HepG2 (cell line): ENCODE measurements at regions not wholly inside any gene's neighbourhood (a gene's known extent, or its start where the extent isn't known, plus 50 kb on each side); places are given as distances from the start of the nearest gene placed in this dataset.

ENCODE experiments used
- ATAC-seq: fragments of 200-7000 bp; cut with Tn5 transposase; 3 replicates; pipeline ENCODE4 v1.9.1; 2020; ENCODE audit warnings: mild to moderate bottlenecking, moderate library complexity
- BruUV-seq: library from RNA; stranded (reverse); fragments of 400-500 nt; replicated peaks from 2 replicates; lab custom pipeline; 2021; lab: Mats Ljungman, UMichigan
- CTCF ChIA-PET: fragments of 300-600 bp; formaldehyde crosslinking; extraction: SDS; loops from one replicate; lab custom pipeline; 2021; ENCODE audit warnings: low total read pairs, inconsistent platforms, low intra/inter-chr PET ratio; lab: Yijun Ruan, JAX
- POLR2A ChIA-PET: fragments of 350-600 bp; sonication (Branson Sonifier 250); formaldehyde crosslinking; loops from one replicate; lab custom pipeline; 2020; ENCODE audit warnings: antibody characterized with exemption, inconsistent platforms; lab: Yijun Ruan, JAX
- DNase-seq: peaks from one replicate; pipeline ENCODE4 v3.0.0-alpha.2; 2015; ENCODE audit warnings: low spot score
- FAIRE-seq: peaks from 3 replicates; lab custom pipeline; 2011; peaks lifted over from hg19 to GRCh38; lab: Jason Lieb, UNC
- H2AFZ ChIP-seq: one replicate; pipeline ENCODE4 v1.6.1; 2011; ENCODE audit warnings: low read length, inconsistent platforms
- H3K27ac ChIP-seq: fragments of 300-600 bp; 3 replicates; pipeline ENCODE4 v1.8.0; 2011; ENCODE audit warnings: mixed run types, mild to moderate bottlenecking, mixed read lengths, low read length, inconsistent platforms; ENCODE audit not compliant: insufficient read depth; ENCODE audit errors: extremely low read length
- H3K27me3 ChIP-seq, 2 experiments: fragments of 200-600 bp in 1 of 2; 2 replicates in 1 of 2; 3 replicates in 1 of 2; pipeline versions ENCODE4 v1.6.0 to v1.8.0; 2011; ENCODE audit warnings: low read length in 2 of 2, mild to moderate bottlenecking in 2 of 2, moderate library complexity in 2 of 2, inconsistent platforms in 1 of 2; ENCODE audit not compliant: insufficient read depth in 2 of 2, control insufficient read depth in 1 of 2
- H3K36me3 ChIP-seq, 2 experiments: fragments of 200-600 bp in 1 of 2; replicated peaks in 1 of 2; 2 replicates in 1 of 2; 3 replicates in 1 of 2; pipeline versions ENCODE4 v1.5.1 to v1.8.0; 2011; ENCODE audit warnings: low read length in 2 of 2, inconsistent platforms in 1 of 2; ENCODE audit not compliant: insufficient read depth in 2 of 2, control insufficient read depth in 1 of 2
- H3K4me1 ChIP-seq: 2 replicates; pipeline ENCODE4 v1.5.1; 2012; ENCODE audit warnings: low read length, inconsistent platforms; ENCODE audit not compliant: insufficient read depth
- H3K4me2 ChIP-seq: 2 replicates; pipeline ENCODE4 v1.6.0; 2011; ENCODE audit warnings: low read depth, low read length, inconsistent platforms
- H3K4me3 ChIP-seq, 3 experiments: fragments of 200-600 bp in 1 of 3; sonication (generic), shearing (Covaris generic) in 1 of 3; replicated peaks in 1 of 3; 2 replicates each; pipeline ENCODE4 v1.5.1; 2011 to 2016; ENCODE audit warnings: low read length in 3 of 3, inconsistent platforms in 2 of 3, low read depth in 2 of 3, mild to moderate bottlenecking in 2 of 3, control low read depth in 1 of 3, mixed read lengths in 1 of 3; ENCODE audit not compliant: insufficient read depth in 1 of 3
- H3K79me2 ChIP-seq: one replicate; pipeline ENCODE4 v1.6.1; 2011; ENCODE audit warnings: low read length, inconsistent platforms; ENCODE audit not compliant: insufficient read depth
- H3K9ac ChIP-seq: 2 replicates; pipeline ENCODE4 v1.6.0; 2011; ENCODE audit warnings: mild to moderate bottlenecking, low read depth, low read length, inconsistent platforms; ENCODE audit not compliant: insufficient read depth
- H3K9me3 ChIP-seq: 2 replicates; pipeline ENCODE4 v1.5.1; 2012; ENCODE audit warnings: mild to moderate bottlenecking, low read length
- H4K20me1 ChIP-seq: 2 replicates; pipeline ENCODE4 v1.6.0; 2011; ENCODE audit warnings: inconsistent platforms, mild to moderate bottlenecking, low read length, moderate library complexity; ENCODE audit not compliant: insufficient read depth
- MAF1 ChIP-seq: sonication (generic); formaldehyde crosslinking; IDR thresholded peaks from 2 replicates; pipeline ENCODE4 v1.5.0; 2020; ENCODE audit warnings: missing genetic modification reagents, borderline replicate concordance
- MAFF ChIP-seq: IDR thresholded peaks from 2 replicates; pipeline ENCODE4 v1.6.1; 2011; ENCODE audit warnings: low read depth, low read length, improper control_type of control experiment
- MAFK ChIP-seq, 2 experiments: IDR thresholded peaks in 1 of 2; conservative IDR thresholded peaks in 1 of 2; 2 replicates each; pipeline ENCODE4 v1.6.1; 2011; ENCODE audit warnings: improper control_type of control experiment in 2 of 2, low read length in 2 of 2
- PAF1 ChIP-seq: IDR thresholded peaks from 2 replicates; pipeline ENCODE4 v1.6.1; 2016; ENCODE audit warnings: missing genetic modification reagents, missing compliant biosample characterization
- SRY ChIP-seq: sonication (generic); formaldehyde crosslinking; IDR thresholded peaks from 2 replicates; pipeline ENCODE4 v1.8.0; 2022; ENCODE audit warnings: mild to moderate bottlenecking, missing genetic modification reagents
- YEATS4 ChIP-seq: sonication (generic); formaldehyde crosslinking; IDR thresholded peaks from 2 replicates; pipeline ENCODE4 v1.4.0; 2020; ENCODE audit warnings: missing genetic modification reagents, borderline replicate concordance
- ZFP37 ChIP-seq: sonication (generic); formaldehyde crosslinking; IDR thresholded peaks from 2 replicates; pipeline ENCODE4 v1.4.0; 2020; ENCODE audit warnings: missing genetic modification reagents, borderline replicate concordance
- ZNF724P ChIP-seq: sonication (generic); formaldehyde crosslinking; IDR thresholded peaks from 2 replicates; pipeline ENCODE4 v1.8.0; 2022; ENCODE audit warnings: missing genetic modification reagents, borderline replicate concordance
- ZNF746 ChIP-seq: sonication (generic); formaldehyde crosslinking; IDR thresholded peaks from 2 replicates; pipeline ENCODE4 v1.8.0; 2022; ENCODE audit warnings: mild to moderate bottlenecking, missing genetic modification reagents
- WGBS: methylation state at CpG from one replicate; pipeline ENCODE4 v1.1.6; 2017; ENCODE audit warnings: low lambda C conversion rate; 5-methylcytosine and 5-hydroxymethylcytosine counted together
- in situ Hi-C: cut with HindIII; loops from 2 replicates; pipeline ENCODE4 v1.10.0; 2017; ENCODE audit warnings: low pct_unique_long_range_greater_than_20kb; ENCODE audit not compliant: extremely low pct_ligation_motif_present
- intact Hi-C: fragments of 100-400 bp; cut with micrococcal nuclease; formaldehyde crosslinking; loops from one replicate; pipeline ENCODE4 v1.10.0; 2022; ENCODE audit not compliant: unreplicated experiment

GRCh38 chr17:71399649-71400048, 721.2 kb upstream of the SOX9 start:
- DNase-seq: no peak
- no peaks in the 10 kb centered on the region for H3K36me3 ChIP-seq
- intact Hi-C loops: no loop called here
- TF ChIP-seq MAFK (conservative IDR thresholded peaks at IDR 0.05 in 1 of 2, IDR thresholded peaks at IDR 0.05 in 1 of 2; ENCODE audit: low read length in 2 of 2) (peak; percentile 55 to 76; a peak in 3 of 4 replicates), ZNF724P (CRISPR knock-in tag) (no peak), MAFF (peak; percentile 52; the same call in 1 of the 2 replicates), SRY (CRISPR knock-in tag) (no peak)
- TF ChIP-seq, all 625 proteins: peak for 2
- Histone ChIP-seq H3K4me1 (no peaks in the 10 kb centered on the region), H3K27ac (no peak overlapping the region), H3K9ac (no peak overlapping the region), H2AFZ (no peak overlapping the region), H3K4me3 (no peak overlapping the region), H3K79me2 (no peaks in the 10 kb centered on the region), H3K27me3 (no peaks in the 10 kb centered on the region), H4K20me1 (no peaks in the 10 kb centered on the region), H3K4me2 (no peak overlapping the region), H3K9me3 (no peaks in the 10 kb centered on the region; the same call in 1 of the 2 replicates)
- ChIA-PET POLR2A (no interaction called here), CTCF (no interaction called here)
- WGBS: 0% methylated on average over 1 of the region's 1 CpG
- ATAC-seq: no peak
- no TSS peak for BruUV-seq
- in situ Hi-C loops: no loop called here
- no peak for FAIRE-seq

GRCh38 chr17:71402007-71402406, 718.8 kb upstream of the SOX9 start:
- no peaks in the 10 kb centered on the region for H3K36me3 ChIP-seq
- in situ Hi-C loops (no loop called here), intact Hi-C loops (no loop called here)
- H4K20me1 ChIP-seq: no peaks in the 10 kb centered on the region
- H3K4me2 ChIP-seq: no peak overlapping the region
- TF ChIP-seq ZFP37 (CRISPR knock-in tag) (no peak), PAF1 (CRISPR knock-in tag) (no peak), MAFK (conservative IDR thresholded peaks at IDR 0.05 in 1 of 2, IDR thresholded peaks at IDR 0.05 in 1 of 2; ENCODE audit: low read length in 2 of 2) (peak; percentile 18 to 51; a peak in 1 of 4 replicates), MAFF (0 out of 2 replicates have a peak, but pooled peaks have one; percentile 29), ZNF746 (no peak), YEATS4 (CRISPR knock-in tag) (no peak), MAF1 (CRISPR knock-in tag) (no peak)
- no peak overlapping the region for H3K27ac ChIP-seq
- no peak overlapping the region for H3K4me3 ChIP-seq
- no peak for DNase-seq
- no peaks in the 10 kb centered on the region for H3K79me2 ChIP-seq
- no peak overlapping the region for H2AFZ ChIP-seq
- no peak for FAIRE-seq
- no peaks in the 10 kb centered on the region for H3K27me3 ChIP-seq
- WGBS: 4% methylated on average over 1 of the region's 1 CpG
- no TSS peak for BruUV-seq
- ChIA-PET CTCF (no interaction called here), POLR2A (no interaction called here)
- no peaks in the 10 kb centered on the region for H3K4me1 ChIP-seq
- no peak overlapping the region for H3K9ac ChIP-seq
- ATAC-seq: no peak
- H3K9me3 ChIP-seq: peaks cover 6% of the 10 kb centered on the region; the same call in 1 of the 2 replicates
